ES-I3 (cell line): ENCODE measurements at regions not wholly inside any gene's neighbourhood (a gene's known extent, or its start where the extent isn't known, plus 50 kb on each side); places are given as distances from the start of the nearest gene placed in this dataset.

ENCODE experiments used
- H3K36me3 ChIP-seq: 2 replicates; pipeline ENCODE4 v1.6.1; 2013; ENCODE audit warnings: mild to moderate bottlenecking, low read length, control low read depth, moderate library complexity; ENCODE audit not compliant: insufficient read depth
- H3K4me1 ChIP-seq: 2 replicates; pipeline ENCODE4 v1.6.1; 2013; ENCODE audit warnings: mild to moderate bottlenecking, control low read depth, low read length; ENCODE audit not compliant: insufficient read depth
- H3K9ac ChIP-seq: 2 replicates; pipeline ENCODE4 v1.6.1; 2013; ENCODE audit warnings: low read depth, mild to moderate bottlenecking, low read length, moderate library complexity
- H3K9me3 ChIP-seq: 2 replicates; pipeline ENCODE4 v1.6.1; 2013; ENCODE audit warnings: mild to moderate bottlenecking, low read length, moderate library complexity; ENCODE audit not compliant: control insufficient read depth, insufficient read depth

DNA sequence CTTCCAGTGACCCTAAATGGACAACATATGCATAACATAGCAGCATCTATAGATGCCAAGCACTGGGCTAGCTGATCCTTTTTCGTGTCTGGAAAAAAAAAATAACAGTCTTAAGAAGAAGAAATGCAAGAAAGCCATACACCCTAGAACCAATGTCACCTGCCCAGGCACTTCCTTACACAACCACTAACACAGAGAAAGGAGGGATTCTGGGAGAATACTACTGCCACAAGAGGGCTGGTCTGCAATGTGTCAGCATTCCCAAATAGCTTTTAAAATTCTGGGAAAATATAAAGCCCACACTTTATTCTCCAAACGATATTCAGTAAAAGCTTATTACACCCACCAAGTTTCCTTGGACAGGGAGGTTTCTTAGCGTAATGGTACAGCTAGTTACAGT, 271.2 kb downstream of the TBL1XR1 start:
- Histone ChIP-seq H3K4me1 (no peaks in the 10 kb centered on the region), H3K9ac (no peak overlapping the region), H3K9me3 (no peaks in the 10 kb centered on the region), H3K36me3 (no peaks in the 10 kb centered on the region)

DNA sequence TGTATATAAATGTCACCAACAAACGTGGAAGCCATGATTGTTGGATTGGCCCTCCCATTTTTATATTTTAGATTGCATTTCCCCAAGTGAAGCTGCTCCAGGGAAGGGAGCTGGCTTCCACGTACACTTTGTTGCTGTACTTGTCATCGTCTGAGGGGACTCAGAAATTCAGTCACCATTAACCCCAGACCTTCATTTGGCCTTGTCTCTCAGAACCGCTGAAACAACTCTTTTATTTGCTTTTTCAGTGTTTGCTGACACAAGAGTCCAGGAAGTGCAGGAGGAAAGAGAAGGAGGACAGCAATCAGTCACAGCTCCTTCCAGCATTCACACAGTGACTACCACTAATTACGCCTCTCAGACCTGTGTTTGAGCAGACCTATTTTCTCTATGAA, 276.5 kb downstream of the TBL1XR1 start:
- peaks cover 9% of the 10 kb centered on the region; the same call in 1 of the 2 replicates for H3K4me1 ChIP-seq
- H3K9me3 ChIP-seq = no peaks in the 10 kb centered on the region
- H3K9ac ChIP-seq = no peak overlapping the region
- H3K36me3 ChIP-seq = no peaks in the 10 kb centered on the region

DNA sequence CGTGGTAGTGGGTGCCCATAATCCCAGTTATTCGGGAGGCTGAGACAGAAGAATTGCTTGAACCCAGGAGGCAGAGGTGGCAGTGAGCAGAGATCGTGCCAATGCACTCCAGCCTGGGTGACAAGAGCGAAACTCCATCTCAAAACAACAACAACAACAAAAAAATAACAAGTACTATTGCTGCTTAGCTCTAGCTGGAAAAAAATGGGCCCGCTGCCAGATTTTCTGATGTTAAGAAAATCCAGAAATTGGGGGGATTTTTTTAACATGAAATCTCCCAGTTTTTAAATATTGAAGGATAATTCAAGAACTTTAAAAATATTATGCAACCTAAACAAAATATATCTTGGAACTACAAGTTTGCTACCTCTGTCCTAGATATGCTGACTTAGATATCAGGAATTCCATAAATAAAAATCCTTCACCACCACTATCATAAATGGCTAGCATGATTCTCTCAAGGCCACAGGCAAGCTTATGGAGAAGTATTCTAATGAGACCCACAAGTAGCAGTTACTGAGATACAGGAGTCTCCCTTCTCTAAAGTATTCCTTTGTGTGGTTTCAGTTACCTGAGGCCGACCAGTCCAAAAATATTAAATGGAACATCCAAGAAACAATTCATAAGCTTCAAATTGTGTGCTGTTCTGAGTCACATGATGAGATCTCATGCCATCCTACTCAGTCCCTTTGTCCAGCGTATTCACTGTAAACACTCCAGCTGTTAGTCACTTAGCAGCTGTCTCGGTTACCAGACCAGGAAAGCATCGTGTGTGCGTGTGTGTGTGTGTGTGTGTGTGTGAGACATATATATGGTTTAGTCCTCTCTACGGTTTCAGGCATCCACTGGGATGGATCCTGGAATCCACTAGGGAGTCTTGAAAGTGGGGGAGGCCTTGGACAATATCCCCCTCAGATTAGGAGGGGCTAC, 277.2 kb downstream of the TBL1XR1 start:
- no peaks in the 10 kb centered on the region for H3K9me3 ChIP-seq
- H3K4me1 ChIP-seq = peaks cover 9% of the 10 kb centered on the region; the same call in 1 of the 2 replicates
- no peaks in the 10 kb centered on the region for H3K36me3 ChIP-seq
- H3K9ac ChIP-seq = no peak overlapping the region

DNA sequence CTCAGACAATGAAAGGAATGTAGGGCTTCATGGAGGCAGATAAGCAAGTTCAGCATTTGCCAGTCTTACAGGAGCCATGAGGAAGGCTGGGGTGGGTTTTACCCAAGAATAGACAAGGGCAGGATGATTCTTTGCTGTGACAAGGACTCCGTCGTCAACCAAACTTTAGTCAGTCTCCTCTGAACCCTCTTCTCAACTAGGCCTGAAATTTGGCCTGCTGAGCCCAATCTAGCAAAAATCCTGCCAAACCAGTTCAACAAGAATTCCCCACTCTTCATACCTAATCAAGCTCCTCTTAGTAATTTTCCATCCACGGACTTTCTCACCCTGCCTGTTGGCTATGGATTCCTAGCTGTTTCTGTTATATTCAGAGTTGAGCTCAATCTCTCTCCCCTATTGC, 280.5 kb downstream of the TBL1XR1 start:
- Histone ChIP-seq H3K9me3 (no peaks in the 10 kb centered on the region), H3K36me3 (no peaks in the 10 kb centered on the region), H3K4me1 (peaks cover 9% of the 10 kb centered on the region; the same call in 1 of the 2 replicates), H3K9ac (no peak overlapping the region)

DNA sequence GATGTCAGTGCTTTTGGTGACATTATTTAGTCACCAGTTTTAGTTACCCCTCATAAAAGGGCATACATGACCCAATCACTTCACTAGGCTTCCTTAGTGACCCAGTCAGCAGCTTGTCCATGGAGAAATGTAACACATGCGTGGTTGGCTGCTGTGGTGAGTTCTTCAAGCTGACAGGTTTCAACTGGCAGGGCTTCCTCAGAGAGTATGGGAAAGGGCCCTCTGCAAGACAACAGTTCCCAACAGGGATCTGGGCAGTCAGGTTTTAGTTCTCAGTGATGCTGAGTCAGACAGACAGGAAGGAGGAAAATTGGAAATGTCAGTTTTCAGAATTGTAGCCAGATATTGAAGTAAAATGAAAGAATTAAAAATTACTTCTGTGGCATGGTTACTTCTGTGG, 282.5 kb downstream of the TBL1XR1 start:
- Histone ChIP-seq H3K9me3 (no peaks in the 10 kb centered on the region), H3K36me3 (no peaks in the 10 kb centered on the region), H3K9ac (no peak overlapping the region), H3K4me1 (peaks cover 9% of the 10 kb centered on the region; the same call in 1 of the 2 replicates)

DNA sequence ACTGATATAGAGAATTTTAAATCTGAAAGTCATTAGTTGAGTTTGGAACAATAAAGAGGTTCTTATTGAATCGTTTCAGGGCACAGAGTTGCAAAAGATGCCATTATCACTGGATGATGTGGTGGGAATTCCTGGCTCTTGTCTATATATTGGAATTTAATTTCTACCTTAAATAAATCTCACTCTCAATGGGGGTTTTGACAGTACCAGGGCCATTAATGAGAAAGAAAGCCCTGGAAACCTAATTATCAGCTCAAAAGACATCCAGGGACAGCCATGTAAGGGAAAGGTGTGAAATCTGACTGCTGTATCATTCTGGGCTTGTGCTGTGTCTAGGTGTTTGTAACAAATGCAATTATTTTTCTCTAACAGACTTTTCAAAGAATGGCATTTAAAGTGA, 285.7 kb downstream of the TBL1XR1 start:
- H3K36me3 ChIP-seq = no peaks in the 10 kb centered on the region
- no peaks in the 10 kb centered on the region for H3K9me3 ChIP-seq
- no peak overlapping the region for H3K9ac ChIP-seq
- peaks cover 4% of the 10 kb centered on the region; the same call in 1 of the 2 replicates for H3K4me1 ChIP-seq

DNA sequence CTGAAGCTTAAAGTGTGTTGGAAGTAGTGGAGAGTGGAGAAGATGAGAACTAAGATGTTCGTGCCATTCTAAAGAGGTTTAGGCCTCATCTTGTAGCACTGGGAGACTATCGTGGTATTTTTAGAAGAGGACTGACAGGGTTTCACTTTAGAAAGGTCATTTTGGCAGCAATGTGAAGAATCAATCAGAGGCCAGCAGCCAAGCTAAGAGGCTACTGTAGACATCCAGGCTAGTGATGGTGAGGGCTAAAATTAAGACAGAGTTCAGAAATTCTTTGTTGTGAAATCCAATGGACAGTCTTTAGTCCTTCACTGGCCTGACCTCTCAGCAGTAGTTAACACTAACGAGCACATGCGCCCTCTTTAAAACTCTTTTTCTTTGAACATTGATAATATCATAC, 288.2 kb downstream of the TBL1XR1 start:
- Histone ChIP-seq H3K9ac (no peak overlapping the region), H3K9me3 (no peaks in the 10 kb centered on the region), H3K36me3 (no peaks in the 10 kb centered on the region), H3K4me1 (peaks cover 3% of the 10 kb centered on the region; the same call in 1 of the 2 replicates)

DNA sequence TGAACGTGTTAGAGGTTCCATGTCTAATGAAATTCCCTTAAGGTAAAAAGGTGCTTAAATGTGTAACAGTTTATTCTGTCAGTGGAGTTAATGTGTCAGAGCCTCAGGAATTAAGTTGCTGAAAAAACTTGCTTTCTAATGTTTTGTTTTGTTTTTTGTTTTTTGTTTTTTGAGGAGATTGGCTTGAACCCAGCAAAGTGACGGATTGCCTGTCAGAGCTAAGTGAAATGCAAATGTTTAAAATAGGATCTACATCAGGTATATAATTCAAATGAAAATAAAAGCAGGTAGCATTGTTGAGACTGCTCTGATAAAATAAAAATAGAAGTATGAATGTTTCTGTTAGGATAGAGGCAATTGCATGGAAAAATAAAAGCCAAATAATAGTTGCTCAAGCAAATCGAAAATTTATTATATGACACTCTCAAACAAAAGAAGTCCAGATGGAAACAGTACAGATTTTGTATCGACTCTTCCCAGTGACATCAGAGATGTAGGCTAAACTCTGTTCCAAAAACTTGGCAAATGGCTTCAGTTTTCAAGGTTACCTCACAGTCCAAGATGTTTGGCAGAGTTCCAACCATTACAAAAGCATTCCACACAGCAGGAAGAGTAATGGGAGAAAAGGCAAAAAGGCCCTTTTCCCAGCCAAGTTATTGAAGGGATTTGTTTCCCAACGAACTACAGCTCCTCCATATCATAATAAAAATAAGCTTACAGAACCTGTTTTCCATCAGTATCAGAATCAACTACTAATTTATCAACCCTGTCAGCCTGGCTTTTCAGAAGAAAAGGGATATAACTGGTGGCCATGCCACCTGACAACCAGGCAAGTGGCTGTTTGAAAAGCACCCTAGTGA, 291.0 kb downstream of the TBL1XR1 start:
- Histone ChIP-seq H3K4me1 (peaks cover 3% of the 10 kb centered on the region; the same call in 1 of the 2 replicates), H3K36me3 (no peaks in the 10 kb centered on the region), H3K9ac (no peak overlapping the region), H3K9me3 (peaks cover 3% of the 10 kb centered on the region; the same call in 1 of the 2 replicates)

DNA sequence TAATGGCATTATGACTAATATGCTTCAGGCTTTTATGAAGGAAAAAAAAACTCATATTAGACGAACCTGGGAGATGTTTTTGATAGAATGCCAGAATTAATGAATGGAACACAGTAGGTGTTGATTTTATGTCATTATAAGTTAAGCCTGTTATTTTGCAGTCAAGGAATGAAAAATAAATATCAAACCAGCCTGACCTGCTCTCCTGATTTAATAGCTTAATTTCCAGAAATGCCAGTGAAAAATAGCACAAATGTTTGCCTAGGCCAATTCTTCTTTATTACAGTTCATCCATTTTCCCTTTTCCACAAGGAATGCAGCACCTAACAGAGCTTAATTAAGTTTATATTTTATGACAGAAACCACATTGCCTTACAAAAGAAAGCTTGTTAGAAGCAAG, 292.0 kb downstream of the TBL1XR1 start:
- Histone ChIP-seq H3K9me3 (peaks cover 3% of the 10 kb centered on the region; the same call in 1 of the 2 replicates), H3K36me3 (no peaks in the 10 kb centered on the region), H3K4me1 (peaks cover 3% of the 10 kb centered on the region; the same call in 1 of the 2 replicates), H3K9ac (no peak overlapping the region)

DNA sequence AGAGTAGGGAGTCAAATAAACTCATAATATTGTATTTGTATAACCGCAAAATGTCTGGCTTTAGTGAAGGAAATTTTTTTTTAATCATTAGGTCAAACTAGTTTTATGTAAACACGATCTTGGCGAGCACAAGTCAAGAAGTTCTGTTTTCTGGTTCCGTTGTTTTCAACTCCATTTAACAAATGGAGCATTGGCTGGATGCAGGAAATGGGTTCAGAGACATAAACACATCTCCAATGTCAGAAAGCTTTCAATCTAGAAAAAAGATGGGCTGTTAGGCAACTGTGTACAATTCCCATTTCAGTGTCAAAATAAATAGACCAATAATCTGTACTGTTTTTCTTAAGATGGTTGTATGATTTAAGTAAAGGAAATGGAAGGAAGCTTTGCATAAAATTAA, 292.8 kb downstream of the TBL1XR1 start:
- Histone ChIP-seq H3K9me3 (peaks cover 3% of the 10 kb centered on the region; the same call in 1 of the 2 replicates), H3K9ac (no peak overlapping the region), H3K4me1 (peaks cover 3% of the 10 kb centered on the region; the same call in 1 of the 2 replicates), H3K36me3 (no peaks in the 10 kb centered on the region)

DNA sequence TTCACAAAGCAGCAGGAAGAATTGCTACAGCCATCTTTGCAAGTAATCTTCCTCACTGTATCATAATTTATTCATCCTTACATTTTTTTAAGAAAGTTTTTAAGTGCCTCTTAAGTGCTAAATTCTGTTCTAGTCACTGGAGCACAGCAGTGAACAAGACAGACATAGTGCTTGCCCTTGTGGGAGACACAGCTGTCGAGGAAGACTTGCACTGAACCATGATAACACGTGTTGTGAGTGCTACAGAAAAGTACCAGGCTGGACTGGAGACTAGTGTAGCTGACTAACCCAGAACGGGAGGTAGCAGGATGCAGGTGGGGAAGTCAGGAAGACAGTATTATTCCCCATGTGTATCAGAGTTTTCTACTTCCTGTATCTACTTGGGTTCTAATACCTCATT, 300.6 kb downstream of the TBL1XR1 start:
- Histone ChIP-seq H3K36me3 (no peaks in the 10 kb centered on the region), H3K9me3 (no peaks in the 10 kb centered on the region)

DNA sequence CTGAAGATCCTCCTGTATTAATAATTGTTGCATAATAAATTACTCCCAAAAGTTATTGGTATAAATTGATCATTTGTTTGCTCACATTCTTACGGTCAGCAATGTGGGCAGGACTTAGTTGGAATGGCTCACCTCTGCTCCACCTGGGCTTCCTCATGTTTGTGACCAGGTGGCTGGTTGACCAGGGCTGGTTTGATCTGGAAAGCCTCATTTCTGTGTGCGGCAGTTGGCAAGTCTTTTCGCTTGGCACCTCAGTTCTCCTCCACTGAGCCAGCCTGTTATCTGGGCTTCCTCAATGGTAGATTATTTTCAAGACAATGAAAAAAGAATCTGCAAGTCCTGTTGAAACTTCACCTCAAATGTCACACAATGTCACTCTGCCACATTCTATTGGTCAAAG, 301.1 kb downstream of the TBL1XR1 start:
- Histone ChIP-seq H3K9ac (no peak overlapping the region), H3K9me3 (no peaks in the 10 kb centered on the region), H3K4me1 (no peaks in the 10 kb centered on the region)

More for the DNA sequence above, 300.6 kb downstream of the TBL1XR1 start:
- no peaks in the 10 kb centered on the region for H3K4me1 ChIP-seq
- H3K9ac ChIP-seq = no peak overlapping the region

DNA sequence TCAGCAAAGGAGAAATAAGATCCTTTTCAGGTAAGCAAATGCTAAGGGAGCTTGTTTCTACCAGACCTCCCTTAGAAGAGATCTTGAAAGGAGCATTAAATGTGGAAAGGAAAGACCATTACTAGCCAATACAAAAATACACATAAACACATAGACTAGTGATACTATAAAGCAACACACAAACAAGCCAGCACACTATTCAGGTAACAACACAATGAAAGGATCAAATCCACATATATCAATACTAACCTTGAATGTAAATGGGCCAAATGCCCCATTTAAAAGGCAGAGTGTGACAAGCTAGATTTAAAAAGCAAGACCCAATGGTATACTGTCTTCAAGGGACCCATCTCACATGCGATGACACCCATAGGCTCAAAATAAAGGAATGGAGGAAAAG, 317.6 kb downstream of the TBL1XR1 start:
- Histone ChIP-seq H3K9me3 (no peaks in the 10 kb centered on the region; the same call in none of the 2 replicates), H3K36me3 (no peaks in the 10 kb centered on the region), H3K9ac (no peak overlapping the region)

More for the DNA sequence above, 301.1 kb downstream of the TBL1XR1 start:
- H3K36me3 ChIP-seq = no peaks in the 10 kb centered on the region

DNA sequence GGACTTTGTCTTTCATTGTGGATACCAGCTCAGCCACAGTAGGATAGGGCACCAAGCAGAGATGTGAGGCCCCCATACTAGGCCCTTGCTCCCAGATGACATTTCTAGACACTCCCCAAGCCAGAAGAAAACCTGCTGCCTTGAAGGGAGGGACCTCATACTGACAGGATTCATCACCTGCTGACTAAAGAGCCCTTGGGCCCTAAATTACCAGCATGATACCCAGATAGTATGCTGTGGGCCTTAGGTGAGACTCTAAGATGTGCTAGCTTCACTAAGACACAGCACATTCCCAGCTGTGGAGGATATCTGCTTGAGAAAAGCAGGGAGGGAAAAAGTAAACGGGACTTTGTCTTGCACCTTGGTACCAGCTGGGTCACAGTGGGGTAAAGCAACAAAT, 324.0 kb downstream of the TBL1XR1 start:
- no peaks in the 10 kb centered on the region; the same call in 1 of the 2 replicates for H3K9me3 ChIP-seq
- H3K4me1 ChIP-seq = no peaks in the 10 kb centered on the region
- H3K36me3 ChIP-seq = no peaks in the 10 kb centered on the region
- no peak overlapping the region for H3K9ac ChIP-seq

More for the DNA sequence above, 317.6 kb downstream of the TBL1XR1 start:
- H3K4me1 ChIP-seq = no peaks in the 10 kb centered on the region
